Hematopoietic multipotent progenitor cell treated with erythropoietin and hydrocortisone succinate and interleukin-3 and kit ligand, for 6 days (in vitro differentiated cells): ENCODE measurements at regions not wholly inside any gene's neighbourhood (a gene's known extent, or its start where the extent isn't known, plus 50 kb on each side); places are given as distances from the start of the nearest gene placed in this dataset.
"Not testable (repeated sequence)": the region's sequence is repeated elsewhere in the genome, so short reads cannot be mapped to it uniquely, and the experiment has no call there.

Experiments used
- DNase-seq: peaks from one replicate; pipeline ENCODE4 v3.0.0-alpha.2; 2015

DNA sequence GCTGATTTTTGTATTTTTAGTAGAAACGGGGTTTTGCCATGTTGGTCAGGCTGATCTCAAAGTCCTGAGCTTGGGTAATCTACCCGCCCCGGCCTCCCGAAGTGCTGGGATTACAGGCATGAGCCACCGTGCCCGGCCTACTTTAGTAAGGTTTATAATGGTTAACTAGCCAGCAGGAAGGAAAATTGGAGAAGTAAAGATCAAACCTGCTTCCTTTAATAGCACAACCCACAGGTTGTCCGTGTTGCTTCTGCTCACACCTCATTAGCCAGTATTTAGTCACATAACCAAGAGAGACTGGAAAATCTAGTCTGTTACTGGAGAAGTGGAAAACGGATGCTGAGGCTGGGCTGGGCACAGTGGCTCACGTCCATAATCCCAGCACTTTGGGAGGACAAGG is 51.9 kb upstream of the TBL1XR1 start:
- DNase-seq: no peak

DNA sequence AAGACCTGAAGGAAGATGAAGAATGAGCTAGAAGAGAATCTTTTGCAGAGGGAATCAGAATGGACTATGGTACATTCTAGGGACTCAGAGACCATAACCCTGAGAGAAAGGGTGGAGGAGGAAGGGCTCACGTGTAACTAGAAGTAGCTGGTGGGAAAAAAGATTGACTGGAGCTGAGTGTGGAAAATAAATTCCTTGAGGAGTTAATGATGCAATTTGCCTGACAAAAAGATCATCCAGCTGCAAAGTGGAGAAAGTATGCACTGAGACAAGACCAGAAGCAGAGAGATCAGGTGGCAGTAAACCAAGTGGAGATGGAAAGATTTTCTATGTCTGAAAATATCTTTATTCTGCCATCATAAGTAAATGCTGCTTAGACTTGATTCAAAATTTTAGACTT is 52.9 kb upstream of the TBL1XR1 start:
- no peak for DNase-seq

DNA sequence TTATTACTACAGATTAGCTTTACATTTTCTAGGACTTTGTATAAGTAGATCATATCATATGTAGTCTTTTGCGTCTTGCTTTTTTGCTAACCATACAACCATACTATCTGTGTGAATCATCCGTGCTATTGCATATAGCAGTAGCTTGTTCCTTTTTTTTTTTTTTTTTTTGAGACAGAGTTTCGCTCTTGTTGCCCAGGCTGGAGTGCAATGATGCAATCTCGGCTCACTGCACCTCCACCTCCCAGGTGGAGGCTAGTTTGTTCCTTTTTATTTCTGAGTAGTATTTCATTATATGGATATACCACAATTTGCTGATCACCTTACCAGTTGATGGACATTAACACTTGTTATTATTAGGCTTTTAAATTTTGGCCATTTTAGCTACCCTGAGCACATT is 54.5 kb upstream of the TBL1XR1 start:
- peak; percentile 13 for DNase-seq

DNA sequence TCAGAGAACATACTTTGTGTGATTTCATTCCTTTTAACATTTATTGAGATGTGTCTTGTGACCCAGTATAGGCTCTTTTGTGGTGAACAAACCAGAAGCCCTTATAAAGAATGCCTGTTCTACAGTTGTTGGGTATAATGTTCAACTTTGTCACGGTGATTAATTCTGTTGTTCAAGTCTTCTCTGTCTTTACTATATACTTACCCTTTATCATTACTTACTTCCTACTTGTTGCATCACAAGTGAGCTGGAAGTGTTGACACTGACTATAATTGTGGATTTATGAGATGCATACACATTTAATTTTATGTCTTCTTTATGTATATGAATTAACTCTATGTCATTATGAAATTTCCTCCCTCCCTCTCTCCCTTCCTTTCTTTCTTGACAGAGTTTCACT is 59.7 kb upstream of the TBL1XR1 start:
- DNase-seq: no peak

DNA sequence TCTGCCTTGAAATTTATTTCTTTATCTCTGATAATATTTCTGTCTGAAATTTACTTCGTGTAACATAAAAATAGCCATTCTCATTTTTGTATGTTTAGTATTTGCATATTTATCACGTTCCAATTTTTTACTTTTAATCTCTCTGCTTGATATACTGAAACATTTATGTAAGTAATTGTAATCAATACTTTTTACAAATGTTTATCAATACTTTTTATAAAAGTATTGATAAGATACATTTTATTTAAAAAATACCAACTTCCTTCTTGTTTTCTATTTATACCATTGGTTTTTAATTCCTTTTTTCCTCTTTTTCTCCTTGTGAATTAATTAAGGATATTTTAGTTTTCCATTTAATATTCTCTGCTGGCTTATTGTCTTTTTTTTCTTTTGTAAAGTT is 60.3 kb upstream of the TBL1XR1 start:
- DNase-seq: no peak

DNA sequence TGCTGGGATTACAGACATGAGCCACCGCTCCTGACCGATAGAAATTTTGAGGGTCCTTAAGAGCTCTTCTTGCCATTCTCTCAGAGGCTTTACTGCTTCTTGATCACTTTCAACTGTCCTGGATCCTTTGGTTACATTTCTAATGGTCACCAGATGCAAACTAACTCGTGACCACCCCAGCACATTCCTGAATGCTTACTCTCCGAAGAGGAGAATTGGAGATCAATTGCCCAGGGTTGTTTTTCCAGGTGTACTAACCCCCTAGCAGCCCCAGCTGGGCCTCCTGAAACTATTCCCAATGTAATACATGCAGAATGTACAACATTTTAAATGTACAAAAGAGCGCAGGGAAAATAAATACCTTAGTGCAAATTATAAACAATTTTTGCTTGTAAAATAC is 65.1 kb upstream of the TBL1XR1 start:
- DNase-seq: no peak

DNA sequence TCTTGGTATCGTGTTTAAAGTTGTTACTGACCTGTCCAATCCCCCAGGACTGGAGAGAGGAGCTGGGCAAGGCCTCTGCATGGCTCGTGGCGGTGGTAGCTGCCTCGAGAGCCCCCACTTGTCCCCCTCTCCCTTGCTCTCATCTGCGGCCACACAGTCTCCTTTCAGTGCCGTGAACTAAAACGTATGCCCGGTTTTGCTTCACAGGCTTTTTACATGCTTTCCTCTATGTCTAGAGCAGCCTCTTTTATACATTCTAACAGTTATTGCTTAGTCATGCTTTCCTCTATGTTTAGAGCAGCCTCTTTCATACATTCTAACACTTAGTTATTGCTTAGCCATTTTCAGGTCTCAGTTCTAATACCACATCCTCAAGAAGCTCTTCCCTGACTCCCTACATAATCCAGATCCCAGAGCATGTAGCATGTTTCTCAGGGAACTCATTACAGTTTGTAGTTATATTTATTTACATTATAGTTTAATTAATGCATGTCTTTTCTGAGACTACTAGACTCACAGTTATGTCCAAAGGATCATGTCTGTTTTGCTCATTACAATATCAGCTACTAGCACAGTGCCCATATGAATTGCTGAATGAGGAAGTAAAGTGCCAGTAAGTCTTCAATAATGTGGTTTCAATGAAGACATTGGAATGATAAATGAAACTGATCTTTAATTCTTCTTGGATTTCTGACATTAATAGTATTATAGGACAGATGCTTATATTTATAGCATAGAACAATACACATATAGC is 66.5 kb upstream of the TBL1XR1 start:
- peak; percentile 65 for DNase-seq

DNA sequence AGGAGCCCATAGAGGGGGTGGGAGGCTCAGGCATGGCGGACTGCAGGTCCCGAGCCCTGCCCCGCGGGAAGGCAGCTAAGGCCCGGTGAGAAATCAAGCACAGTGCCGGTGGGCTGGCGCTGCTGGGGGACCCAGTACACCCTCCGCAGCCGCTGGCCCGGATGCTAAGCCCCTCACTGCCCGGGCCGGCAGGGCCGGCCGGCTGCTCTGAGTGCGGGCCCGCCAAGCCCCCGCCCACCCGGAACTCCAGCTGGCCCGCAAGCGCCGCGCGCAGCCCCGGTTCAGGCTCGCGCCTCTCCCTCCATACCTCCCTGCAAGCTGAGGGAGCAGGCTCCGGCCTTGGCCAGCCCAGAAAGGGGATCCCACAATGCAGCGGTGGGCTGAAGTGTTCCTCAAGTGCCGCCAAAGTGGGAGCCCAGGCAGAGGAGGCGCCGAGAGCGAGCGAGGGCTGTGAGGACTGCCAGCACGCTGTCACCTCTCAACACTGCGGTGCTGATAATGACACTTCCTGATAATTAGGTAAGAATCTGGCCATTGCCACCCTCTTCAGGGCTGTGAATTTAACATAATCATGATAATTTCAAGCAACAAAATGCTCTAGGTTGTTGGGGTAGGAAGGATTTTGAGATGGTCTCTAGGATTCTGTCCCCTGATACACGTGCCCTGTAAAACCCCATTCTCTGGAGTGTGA is 74.7 kb upstream of the TBL1XR1 start:
- not testable (repeated sequence) for DNase-seq

DNA sequence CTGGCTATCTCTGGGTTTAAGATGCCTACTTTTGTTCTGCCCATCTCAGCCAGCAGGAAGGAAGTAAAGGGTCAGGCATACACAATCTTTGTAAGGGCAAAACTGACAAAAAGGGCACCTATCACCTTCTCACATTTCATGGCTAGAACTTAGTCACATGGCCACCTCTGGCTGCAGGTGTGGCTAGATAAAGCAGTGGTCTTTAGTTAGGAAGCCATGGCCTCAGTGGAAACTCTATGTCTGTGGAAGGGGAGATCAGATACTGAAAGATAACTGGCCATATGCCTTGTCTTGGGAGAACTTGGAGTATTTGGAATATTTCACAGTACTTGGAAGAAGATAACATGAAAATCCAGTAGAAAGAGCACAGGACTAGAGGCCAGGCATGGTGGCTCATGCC is 80.7 kb upstream of the TBL1XR1 start:
- no peak for DNase-seq

DNA sequence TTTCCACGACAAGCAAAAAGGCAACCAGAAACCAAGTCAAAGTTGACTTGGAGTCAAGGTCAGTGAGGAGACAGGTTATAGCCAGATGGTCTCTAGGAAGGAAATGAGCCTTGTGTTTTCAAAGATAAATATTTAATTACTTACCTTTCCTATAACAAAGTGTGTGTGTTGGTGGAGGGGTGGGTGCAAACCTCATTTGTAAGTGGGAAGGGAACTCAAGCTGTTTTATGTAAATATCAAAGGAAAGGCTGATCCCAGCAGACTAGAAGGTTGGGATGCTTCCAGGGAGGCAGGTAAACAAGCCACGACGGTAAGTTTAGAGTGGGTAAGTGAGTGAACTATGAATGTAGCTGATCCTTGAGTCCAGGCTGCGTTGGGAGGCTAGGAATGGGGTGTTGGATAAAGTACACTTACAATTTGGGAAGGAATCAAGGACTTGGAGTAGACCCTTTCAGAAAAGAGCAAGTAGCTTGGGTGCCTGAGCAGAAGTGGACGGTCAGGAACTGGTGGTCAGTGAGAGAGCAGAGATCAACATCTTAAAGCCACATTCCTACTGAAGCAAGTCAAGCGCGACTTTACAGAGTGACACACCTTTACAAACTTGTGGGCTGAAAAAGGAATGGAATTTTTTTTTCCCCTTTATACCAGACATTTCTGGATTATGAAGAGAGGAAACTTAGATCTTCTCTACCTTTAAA is 82.0 kb upstream of the TBL1XR1 start:
- no peak for DNase-seq

DNA sequence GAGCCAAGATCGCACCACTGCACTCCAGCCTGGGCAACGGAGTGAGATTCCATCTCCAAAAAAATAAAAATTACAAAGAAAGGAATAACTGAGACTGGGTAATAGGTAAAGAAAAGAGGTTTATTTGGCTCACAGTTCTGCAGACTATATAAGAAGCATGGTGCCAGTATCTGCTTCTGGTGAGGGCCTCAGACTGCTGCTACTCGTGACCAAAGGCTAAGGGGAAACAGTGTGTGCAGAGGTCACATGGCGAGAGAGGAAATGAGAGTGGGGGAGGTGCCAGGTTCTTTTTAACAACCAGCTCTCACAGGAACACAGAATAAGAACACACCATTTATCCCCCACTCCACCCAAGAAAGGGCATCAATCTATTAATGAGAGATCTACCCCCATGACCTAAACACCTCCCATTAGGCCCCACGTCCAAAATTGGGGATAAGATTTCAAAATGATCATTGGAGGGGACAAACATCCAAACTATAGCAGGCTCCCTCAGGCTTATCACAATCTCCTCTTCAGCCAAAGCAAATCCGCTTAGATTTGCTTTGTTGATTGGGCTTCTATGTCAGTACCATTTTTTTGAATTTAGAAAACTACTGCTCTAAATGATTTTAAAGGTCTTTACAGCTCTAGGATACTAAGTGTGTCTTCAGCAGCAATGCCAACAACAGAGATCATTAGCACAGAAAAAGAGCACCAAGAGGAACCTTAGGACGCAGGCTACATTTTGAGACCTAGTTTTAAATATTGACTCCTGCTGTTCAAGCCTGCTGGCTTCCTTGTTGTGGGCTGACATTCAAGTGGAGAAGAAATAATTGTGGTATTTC is 84.2 kb upstream of the TBL1XR1 start:
- DNase-seq: peak; percentile 26

DNA sequence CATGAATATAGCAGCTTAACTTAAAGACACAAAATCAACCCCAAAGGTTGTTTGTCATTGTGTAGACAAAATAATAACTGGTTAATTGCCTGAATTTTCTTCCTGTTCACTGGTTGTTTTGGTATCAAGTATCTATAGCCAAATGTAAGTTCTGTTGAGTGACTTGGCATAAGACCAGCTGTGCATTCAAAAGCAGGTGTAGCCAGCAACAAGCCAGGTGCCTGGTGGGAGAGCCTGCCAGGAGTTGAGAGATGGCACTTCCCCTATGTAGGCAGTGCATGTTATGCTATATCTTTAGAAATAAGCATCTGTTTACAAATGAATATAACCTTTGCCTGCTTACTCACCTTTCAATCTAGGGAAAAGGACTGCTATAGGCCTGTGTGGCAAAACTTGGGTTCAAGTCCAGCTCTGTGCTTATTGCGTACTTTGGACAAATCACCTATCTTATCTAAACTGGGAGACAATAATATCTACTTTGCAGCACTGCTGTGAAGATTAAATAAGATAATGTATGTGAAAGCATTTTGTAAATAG is 84.9 kb upstream of the TBL1XR1 start:
- no peak for DNase-seq

DNA sequence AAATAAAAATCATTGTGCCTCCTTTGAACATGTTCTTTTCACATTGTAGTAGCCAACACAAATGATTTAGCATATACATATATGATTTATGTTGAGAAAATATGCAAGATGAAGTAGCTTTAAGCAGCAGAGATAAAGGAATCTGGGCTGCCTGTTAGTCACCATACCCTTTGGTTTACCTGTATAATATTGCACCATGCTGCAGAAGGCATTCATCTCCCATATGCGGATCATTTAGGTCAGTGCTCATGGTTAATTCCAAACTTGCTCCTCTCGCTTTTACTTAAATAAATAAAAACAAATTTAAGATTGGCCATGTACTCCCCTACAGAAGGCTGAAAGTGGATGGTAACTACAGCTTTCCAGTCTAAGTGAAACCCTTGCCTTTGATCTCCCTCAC is 86.7 kb upstream of the TBL1XR1 start:
- no peak for DNase-seq

DNA sequence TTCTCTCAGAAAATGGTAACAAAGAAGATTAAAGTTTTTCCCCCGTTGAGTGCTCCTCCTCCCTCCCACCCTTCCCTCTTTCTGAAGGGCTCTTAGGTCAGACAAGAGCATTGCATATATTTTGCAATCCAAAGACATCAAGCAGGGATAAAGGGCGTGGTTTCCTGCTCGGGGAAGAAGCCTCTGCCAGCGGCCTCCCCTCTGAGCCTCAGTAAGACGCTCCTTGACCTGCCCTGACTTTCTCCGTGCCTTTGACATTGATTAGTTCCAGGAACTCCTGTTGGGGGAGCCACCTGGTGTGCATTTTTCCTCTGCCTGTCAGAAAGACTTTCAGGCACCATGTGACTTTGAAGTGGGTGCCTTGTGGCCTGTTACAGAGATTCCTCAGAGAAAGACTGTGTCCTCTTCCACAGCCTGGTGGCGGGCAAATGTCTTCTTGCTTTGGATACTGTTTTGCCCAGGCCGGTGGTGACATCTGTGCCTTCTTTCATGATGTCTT is 87.2 kb upstream of the TBL1XR1 start:
- peak; percentile 47 for DNase-seq

DNA sequence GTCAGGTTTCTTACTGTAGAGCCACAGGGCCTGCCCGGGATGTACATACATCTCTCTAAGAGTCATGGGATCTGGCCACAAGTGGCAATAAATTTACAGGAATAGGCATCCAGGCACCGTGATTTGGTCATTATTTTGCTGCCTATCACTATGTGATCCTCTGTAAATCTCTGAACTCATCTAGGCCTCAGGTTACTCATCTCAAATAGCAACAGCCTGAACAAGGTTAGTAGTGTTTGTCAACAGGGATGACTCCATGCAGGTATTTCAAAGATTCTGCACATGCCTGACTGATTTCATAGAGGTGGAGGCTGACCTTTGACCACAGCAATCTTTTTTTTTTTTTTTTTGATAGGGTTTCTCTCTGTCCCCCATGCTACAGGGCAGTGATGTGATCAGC is 88.8 kb upstream of the TBL1XR1 start:
- no peak for DNase-seq

DNA sequence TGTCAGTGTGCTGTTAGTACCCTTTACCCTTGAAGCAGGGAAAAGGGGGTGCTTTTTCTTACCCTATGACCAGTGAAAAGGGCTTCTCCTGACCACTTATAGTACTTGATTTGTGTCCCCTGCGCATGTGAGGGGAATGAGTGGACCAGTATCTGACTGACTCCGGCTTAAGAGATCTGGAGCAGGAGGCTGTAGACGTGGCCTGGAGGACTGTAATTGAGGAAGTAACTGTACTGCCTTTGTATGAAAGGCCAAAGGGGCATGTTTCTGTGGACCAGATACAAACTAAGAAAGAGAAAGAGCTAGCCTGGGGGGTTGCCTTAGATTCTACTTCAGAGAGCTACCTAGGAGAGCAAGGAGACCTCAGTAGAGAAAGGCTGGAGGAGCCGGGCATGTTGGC is 89.9 kb upstream of the TBL1XR1 start:
- DNase-seq: peak; percentile 25

DNA sequence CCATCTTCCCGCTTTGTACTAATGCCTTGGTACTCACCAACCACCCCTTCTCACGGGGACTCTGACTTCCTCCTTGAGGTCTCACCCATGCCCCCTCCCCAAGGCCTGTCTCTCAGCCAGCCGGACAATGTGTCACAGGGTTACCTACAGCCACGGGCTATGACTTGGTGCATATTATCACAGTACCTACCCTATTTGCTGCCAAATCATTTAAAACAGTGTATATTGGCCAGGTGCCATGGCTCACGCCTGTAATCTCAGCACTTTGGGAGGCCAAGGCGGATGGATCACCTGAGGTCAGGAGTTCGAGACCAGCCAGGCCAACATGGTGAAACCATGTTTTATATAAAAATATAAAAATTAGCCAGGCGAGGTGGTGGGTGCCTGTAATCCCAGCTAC is 93.4 kb upstream of the TBL1XR1 start:
- DNase-seq: no peak

DNA sequence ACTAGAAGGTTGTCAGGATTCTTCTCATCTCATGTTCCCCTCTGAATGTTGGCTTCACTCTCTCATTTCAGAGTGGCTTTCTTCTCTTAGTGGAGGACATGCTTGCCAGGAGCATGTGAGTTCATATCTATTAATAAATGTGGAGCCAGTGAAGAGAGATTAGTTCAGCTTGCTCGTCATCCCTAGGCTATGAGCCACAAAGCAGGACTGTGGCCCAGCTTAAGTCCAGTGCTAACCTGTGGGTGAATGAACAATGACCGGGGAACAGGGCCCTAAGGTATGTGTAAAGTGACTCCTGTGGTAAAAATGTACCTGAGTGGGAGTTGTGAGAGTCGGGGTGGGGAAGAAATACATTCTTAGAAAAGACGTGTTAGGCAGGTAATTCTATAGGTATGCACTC is 96.9 kb upstream of the TBL1XR1 start:
- DNase-seq: no peak

DNA sequence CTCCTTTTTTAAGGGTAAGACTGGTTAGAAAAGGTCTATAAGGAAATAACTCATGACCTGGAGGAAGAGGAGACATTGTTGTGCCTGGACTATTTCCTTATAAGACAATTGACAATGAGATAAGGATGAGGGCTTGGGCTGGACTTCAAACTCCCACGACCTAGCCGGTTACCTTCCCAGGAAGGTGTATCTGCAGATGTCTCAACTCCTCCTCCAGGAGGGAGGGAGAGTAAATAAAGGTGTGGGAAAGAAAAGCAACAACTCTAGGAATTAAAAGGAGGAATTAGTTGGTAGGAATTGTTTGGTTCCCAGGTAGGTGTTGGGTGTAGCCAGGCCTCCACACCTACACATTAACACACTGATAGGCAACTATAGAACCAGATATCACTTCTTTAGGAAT is 97.8 kb upstream of the TBL1XR1 start:
- DNase-seq: no peak

DNA sequence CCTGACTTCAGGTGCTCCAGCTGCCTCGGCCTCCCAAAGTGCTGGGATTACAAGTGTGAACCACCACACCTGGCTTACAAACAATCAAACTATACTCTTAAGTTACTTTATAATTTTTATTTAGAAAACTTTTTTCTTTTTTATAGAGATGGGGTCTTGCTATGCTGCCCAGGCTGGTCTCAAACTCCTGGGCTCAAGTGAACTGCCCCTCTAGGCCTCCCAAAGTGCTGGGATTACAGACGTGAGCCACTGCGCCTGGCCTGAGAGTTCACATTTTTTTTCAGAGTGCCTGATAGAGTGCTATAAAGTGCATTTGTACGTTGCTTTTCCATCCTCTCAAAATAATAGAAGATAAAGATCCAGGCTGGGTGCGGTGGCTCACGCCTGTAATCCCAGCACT is 102.0 kb upstream of the TBL1XR1 start:
- DNase-seq: no peak

DNA sequence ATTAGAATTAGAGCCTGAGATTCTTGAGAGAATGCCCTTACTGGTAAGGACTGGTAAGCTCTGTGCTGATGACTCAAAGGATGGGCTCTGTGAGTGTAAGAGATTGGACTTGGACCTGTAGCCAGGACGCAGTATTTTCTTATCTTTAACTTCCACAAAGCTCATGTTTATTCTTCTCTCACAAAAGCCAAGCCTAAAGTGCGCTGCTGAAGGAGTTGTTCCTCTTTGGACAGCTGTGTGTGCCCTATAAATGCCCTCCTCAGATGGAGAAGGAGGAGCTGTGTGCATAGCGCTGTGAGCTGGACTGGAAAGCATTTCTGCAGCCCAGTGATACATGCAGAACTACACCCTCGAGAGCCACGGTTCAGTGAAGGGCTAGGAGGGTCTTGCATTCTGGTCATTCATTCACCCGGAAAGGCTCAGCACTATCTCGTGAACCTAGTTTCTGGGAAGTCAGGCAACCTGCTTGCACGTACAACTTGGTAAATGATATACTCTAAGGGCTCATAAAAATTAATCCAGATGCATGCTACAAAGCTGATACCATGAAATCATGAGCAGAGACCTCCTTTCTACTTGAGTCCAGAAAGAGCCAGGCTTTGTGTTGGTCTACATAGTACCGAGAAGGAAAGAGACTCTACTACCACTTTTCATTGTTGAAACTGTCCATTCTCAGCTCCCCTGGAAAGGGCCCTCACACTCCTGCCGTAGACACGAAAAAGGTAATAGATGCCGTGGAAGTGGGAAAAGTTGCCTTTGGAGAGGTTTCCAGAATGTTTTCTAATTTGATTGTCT is 103.0 kb upstream of the TBL1XR1 start:
- peak; percentile 76 for DNase-seq

DNA sequence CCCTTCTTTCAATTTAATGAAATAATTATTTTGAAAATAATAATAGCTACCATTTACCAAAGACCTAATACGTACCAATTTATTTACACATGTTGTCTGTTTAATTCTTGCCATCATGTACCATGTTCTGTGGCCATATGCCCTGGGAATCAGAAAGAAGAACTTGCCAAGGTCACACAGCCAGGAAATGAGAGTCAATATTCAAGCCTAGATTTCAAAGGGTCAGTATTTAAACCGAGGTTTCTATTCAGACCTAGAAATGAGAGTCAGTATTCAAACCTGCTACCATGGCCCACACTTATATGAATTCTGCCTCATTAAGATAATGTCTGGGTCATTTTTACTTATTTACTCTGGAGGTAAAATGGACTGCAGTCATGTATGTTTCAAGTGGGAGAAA is 103.6 kb upstream of the TBL1XR1 start:
- DNase-seq: no peak
